KMS-11 (cell line): ENCODE measurements at regions not wholly inside any gene's neighbourhood (a gene's known extent, or its start where the extent isn't known, plus 50 kb on each side); places are given as distances from the start of the nearest gene placed in this dataset.

Source experiments
- H2AFZ ChIP-seq: fragments of 200-600 bp; sonication (generic); 2 replicates; pipeline ENCODE4 v1.6.1; 2016; ENCODE audit warnings: antibody characterized with exemption, mixed run types, low read depth
- H3K27ac ChIP-seq: fragments of 200-600 bp; sonication (generic); 2 replicates; pipeline ENCODE4 v1.6.1; 2016; ENCODE audit warnings: mild to moderate bottlenecking, mixed run types
- H3K27me3 ChIP-seq: fragments of 200-600 bp; sonication (generic); 2 replicates; pipeline ENCODE4 v1.6.1; 2017; ENCODE audit warnings: mild to moderate bottlenecking, low read depth, mixed run types, moderate library complexity; ENCODE audit not compliant: insufficient read depth
- H3K36me3 ChIP-seq: fragments of 200-600 bp; sonication (generic); 2 replicates; pipeline ENCODE4 v1.6.1; 2017; ENCODE audit warnings: mild to moderate bottlenecking, mixed run types; ENCODE audit not compliant: insufficient read depth
- H3K4me1 ChIP-seq: fragments of 200-600 bp; sonication (generic); 2 replicates; pipeline ENCODE4 v1.6.1; 2016; ENCODE audit warnings: mild to moderate bottlenecking, low read depth, mixed run types; ENCODE audit not compliant: poor library complexity, severe bottlenecking
- H3K4me2 ChIP-seq: fragments of 200-600 bp; sonication (generic); 2 replicates; pipeline ENCODE4 v1.7.0; 2016; ENCODE audit warnings: mild to moderate bottlenecking, mixed run types
- H3K4me3 ChIP-seq: fragments of 200-600 bp; sonication (generic); IDR thresholded peaks from 2 replicates; pipeline ENCODE4 v1.6.1; 2017; ENCODE audit warnings: low read depth, low read length, mixed read lengths; ENCODE audit not compliant: insufficient read depth
- H3K79me2 ChIP-seq: fragments of 200-600 bp; sonication (generic); 2 replicates; pipeline ENCODE4 v1.6.1; 2016; ENCODE audit warnings: low read depth, mixed run types; ENCODE audit not compliant: insufficient read depth
- H3K9ac ChIP-seq: fragments of 200-600 bp; sonication (generic); 2 replicates; pipeline ENCODE4 v1.6.1; 2016; ENCODE audit warnings: mild to moderate bottlenecking, mixed run types
- H4K20me1 ChIP-seq: fragments of 200-600 bp; sonication (generic); 2 replicates; pipeline ENCODE4 v1.6.1; 2016; ENCODE audit warnings: mild to moderate bottlenecking, mixed run types; ENCODE audit not compliant: insufficient read depth
- TF ChIP-seq, protein P1 (sequence below): fragments of 200-600 bp; sonication (generic); conservative IDR thresholded peaks from 2 replicates; pipeline ENCODE4 v1.6.1; 2017; ENCODE audit warnings: low read depth, mild to moderate bottlenecking, antibody characterized with exemption, low read length, moderate library complexity, mixed read lengths

GRCh38 chr2:81675641-81676040 is 1371.1 kb upstream of the LRRTM1 start:
- no peaks in the 10 kb centered on the region for H3K27me3 ChIP-seq
- no peaks in the 10 kb centered on the region for H3K79me2 ChIP-seq
- H3K4me1 ChIP-seq: no peaks in the 10 kb centered on the region
- H3K4me2 ChIP-seq: no peak overlapping the region
- TF ChIP-seq, protein P1, sequence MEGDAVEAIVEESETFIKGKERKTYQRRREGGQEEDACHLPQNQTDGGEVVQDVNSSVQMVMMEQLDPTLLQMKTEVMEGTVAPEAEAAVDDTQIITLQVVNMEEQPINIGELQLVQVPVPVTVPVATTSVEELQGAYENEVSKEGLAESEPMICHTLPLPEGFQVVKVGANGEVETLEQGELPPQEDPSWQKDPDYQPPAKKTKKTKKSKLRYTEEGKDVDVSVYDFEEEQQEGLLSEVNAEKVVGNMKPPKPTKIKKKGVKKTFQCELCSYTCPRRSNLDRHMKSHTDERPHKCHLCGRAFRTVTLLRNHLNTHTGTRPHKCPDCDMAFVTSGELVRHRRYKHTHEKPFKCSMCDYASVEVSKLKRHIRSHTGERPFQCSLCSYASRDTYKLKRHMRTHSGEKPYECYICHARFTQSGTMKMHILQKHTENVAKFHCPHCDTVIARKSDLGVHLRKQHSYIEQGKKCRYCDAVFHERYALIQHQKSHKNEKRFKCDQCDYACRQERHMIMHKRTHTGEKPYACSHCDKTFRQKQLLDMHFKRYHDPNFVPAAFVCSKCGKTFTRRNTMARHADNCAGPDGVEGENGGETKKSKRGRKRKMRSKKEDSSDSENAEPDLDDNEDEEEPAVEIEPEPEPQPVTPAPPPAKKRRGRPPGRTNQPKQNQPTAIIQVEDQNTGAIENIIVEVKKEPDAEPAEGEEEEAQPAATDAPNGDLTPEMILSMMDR: no peak
- H3K27ac ChIP-seq: no peak overlapping the region
- H2AFZ ChIP-seq: no peak overlapping the region
- H4K20me1 ChIP-seq: no peaks in the 10 kb centered on the region
- no peak overlapping the region for H3K9ac ChIP-seq
- H3K4me3 ChIP-seq: no peak overlapping the region
- H3K36me3 ChIP-seq: no peaks in the 10 kb centered on the region

DNA sequence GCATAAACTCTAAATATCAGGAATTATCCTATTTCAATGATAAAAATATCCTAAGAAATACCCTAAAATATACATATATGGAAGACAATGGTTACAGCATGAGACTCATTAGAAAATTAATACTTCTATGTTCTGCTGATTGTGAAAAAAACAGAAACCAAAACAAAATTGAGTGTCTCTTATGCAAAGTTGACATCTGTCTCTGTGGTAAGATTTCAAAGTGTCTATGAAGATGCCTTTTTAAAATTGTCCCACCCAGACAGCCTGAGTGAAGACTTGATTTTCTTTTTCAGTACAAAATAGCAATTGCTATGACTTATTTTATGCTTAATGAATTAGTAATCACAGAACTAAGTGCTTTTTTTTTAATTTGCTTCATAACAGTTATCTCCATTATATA is 1368.4 kb upstream of the LRRTM1 start:
- H3K9ac ChIP-seq: no peak overlapping the region
- TF ChIP-seq, protein P1: no peak
- no peak overlapping the region for H3K4me3 ChIP-seq
- H2AFZ ChIP-seq: no peak overlapping the region
- H3K79me2 ChIP-seq: no peaks in the 10 kb centered on the region
- H3K27ac ChIP-seq: no peak overlapping the region
- no peaks in the 10 kb centered on the region for H4K20me1 ChIP-seq
- H3K27me3 ChIP-seq: no peaks in the 10 kb centered on the region
- H3K36me3 ChIP-seq: no peaks in the 10 kb centered on the region; the same call in 1 of the 2 replicates
- H3K4me1 ChIP-seq: no peaks in the 10 kb centered on the region
- no peak overlapping the region for H3K4me2 ChIP-seq

GRCh38 chr2:81672516-81672915 is 1368.0 kb upstream of the LRRTM1 start:
- Histone ChIP-seq H3K36me3 (no peaks in the 10 kb centered on the region; the same call in 1 of the 2 replicates), H3K27ac (no peak overlapping the region), H3K4me3 (no peak overlapping the region), H2AFZ (no peak overlapping the region), H3K4me2 (no peak overlapping the region), H3K4me1 (no peaks in the 10 kb centered on the region), H3K79me2 (no peaks in the 10 kb centered on the region), H3K27me3 (no peaks in the 10 kb centered on the region), H3K9ac (no peak overlapping the region), H4K20me1 (no peaks in the 10 kb centered on the region)
- TF ChIP-seq, protein P1: no peak

- TF ChIP-seq, protein P1: no peak
- no peak overlapping the region for H2AFZ ChIP-seq
- H3K27ac ChIP-seq: no peak overlapping the region
- no peaks in the 10 kb centered on the region for H3K4me1 ChIP-seq
- H3K79me2 ChIP-seq: no peaks in the 10 kb centered on the region
- H3K27me3 ChIP-seq: no peaks in the 10 kb centered on the region
- no peaks in the 10 kb centered on the region; the same call in 1 of the 2 replicates for H3K36me3 ChIP-seq
- no peak overlapping the region for H3K4me2 ChIP-seq
- no peak overlapping the region for H3K9ac ChIP-seq
- H3K4me3 ChIP-seq: no peak overlapping the region
- H4K20me1 ChIP-seq: no peaks in the 10 kb centered on the region
Measured at GRCh38 chr2:81670885-81671284, 1366.3 kb upstream of the LRRTM1 start.
